Hepatocyte (in vitro differentiated cells): ENCODE measurements at regions not wholly inside any gene's neighbourhood (a gene's known extent, or its start where the extent isn't known, plus 50 kb on each side); places are given as distances from the start of the nearest gene placed in this dataset.

Experiments
- EZH2 ChIP-seq: fragments of 200-600 bp; sonication (generic); IDR thresholded peaks from 2 replicates; pipeline ENCODE4 v1.6.1; 2016; ENCODE audit warnings: antibody characterized with exemption, mild to moderate bottlenecking, borderline replicate concordance
- EZH2phosphoT487 ChIP-seq: fragments of 200-600 bp; sonication (generic); IDR thresholded peaks from one replicate; pipeline ENCODE4 v1.6.1; 2018; ENCODE audit warnings: antibody characterized with exemption, mild to moderate bottlenecking, low read depth, moderate library complexity; ENCODE audit not compliant: unreplicated experiment, severe bottlenecking
- TF ChIP-seq, protein P1 (sequence below): fragments of 200-600 bp; sonication (generic); IDR thresholded peaks from 2 replicates; pipeline ENCODE4 v1.5.1; 2016; ENCODE audit warnings: antibody characterized with exemption, mild to moderate bottlenecking; ENCODE audit not compliant: poor library complexity

DNA sequence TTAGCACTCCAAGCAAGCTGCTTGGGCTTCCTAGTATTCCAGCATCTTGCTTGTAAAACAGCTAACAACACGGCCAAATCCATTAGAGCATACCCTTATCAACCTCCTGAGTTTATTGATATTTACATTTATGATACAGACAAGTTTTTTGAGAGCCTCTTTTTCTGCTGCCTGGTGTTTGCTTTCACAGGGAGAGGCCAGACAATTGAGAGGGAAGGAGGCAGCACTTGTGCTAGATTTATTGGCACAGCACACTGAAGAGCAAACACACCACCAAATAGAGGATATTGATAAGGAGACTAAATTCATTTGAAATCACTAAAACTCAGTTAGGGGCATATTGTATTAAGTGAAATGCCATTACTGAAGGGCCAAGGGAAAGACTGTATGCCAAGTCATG lies 1142.3 kb upstream of the FANCL start:
- TF ChIP-seq, protein P1, sequence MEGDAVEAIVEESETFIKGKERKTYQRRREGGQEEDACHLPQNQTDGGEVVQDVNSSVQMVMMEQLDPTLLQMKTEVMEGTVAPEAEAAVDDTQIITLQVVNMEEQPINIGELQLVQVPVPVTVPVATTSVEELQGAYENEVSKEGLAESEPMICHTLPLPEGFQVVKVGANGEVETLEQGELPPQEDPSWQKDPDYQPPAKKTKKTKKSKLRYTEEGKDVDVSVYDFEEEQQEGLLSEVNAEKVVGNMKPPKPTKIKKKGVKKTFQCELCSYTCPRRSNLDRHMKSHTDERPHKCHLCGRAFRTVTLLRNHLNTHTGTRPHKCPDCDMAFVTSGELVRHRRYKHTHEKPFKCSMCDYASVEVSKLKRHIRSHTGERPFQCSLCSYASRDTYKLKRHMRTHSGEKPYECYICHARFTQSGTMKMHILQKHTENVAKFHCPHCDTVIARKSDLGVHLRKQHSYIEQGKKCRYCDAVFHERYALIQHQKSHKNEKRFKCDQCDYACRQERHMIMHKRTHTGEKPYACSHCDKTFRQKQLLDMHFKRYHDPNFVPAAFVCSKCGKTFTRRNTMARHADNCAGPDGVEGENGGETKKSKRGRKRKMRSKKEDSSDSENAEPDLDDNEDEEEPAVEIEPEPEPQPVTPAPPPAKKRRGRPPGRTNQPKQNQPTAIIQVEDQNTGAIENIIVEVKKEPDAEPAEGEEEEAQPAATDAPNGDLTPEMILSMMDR, result no peak
- TF ChIP-seq EZH2 (no peak), EZH2phosphoT487 (no peak)
